ENCODE measurements at regions not wholly inside any gene's neighbourhood (a gene's known extent, or its start where the extent isn't known, plus 50 kb on each side); places are given as distances from the start of the nearest gene placed in this dataset.

DNA sequence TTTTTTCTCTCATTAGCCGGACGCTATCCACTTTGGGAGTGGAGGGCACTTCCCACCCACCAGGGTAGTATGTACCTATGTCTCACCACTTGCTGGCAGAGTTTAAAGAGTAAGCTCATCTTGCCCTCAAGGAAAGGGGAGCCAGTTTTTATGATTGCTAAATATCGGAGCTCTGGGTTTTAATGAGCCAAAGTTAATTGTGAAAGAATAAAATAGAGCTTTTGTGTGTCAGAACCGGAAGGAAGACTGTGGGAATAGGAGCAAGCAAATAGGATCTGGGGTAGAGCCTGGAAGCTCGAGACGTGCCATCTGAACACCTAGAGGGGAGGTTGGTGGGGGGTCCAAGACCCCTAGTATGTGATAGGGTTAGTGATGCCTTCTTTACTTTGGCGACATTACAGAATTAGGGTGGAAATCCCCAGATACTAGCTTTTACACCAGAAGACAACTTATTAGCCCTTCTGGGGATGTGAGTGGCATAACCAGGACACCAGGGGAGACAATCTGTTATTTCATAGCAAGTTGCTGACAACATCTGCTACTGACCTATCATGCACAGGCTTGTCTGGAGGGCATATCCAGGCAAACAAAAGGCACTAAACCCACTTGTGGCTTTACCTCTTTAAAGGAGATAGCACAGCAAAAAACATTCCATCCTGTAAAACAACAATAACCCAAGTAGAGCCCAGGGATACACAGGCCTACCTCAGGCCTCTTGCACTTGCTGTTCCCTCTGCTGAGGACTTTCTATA is 333.8 kb downstream of the ZNF621 start:
- no peak for DNase-seq (ENCODE audit: low spot score)

DNA sequence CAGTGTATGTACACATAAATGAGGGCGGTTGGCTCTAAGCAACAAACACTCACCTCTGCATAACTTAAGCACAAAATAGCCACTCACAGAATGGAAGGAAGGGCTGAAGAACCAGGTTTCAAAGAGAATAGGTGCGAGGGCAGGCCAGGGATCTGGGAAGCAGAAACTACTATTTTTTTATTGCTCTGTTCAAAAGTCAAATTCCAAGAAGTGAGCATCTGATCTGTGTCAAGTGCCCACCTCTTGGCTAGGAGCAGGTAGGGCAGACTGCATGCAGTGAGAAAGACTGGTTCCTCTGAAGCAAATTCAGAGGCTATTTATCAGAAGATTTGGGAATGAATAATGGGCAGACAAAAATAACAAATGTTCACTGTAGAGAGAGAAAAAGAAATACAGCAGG is 336.4 kb upstream of the CTNNB1 start:
- no peak for DNase-seq (ENCODE audit: low spot score)

DNA sequence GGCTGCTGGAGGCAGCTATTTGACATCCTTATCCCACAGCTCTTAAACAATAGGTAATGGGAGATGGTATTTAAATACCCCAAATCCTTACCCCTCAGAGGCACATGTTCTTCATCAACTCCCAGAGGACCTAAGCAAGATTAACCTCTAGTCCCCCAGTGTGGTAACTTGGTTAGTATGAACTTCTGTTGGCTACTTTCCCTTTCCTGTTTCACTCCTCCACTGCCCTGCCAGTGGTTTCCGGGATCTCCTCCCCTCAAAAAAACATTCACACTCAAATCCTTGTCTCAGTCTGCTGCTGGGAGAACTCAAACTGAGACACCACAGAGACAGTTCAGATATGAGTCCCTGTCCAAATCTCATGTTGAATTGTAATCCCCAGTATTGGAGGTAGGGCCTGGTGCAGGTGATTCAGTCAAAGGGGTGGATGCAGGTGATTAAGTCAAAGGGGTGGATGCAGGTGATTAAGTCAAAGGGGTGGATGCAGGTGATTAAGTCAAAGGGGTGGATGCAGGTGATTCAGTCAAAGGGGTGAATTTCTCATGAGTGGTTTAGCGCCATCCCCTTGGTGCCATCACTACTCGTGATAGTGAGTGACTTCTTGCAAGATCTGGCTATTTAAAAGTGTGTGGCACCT is 335.0 kb upstream of the CTNNB1 start:
- DNase-seq (ENCODE audit: low spot score) = no peak

DNA sequence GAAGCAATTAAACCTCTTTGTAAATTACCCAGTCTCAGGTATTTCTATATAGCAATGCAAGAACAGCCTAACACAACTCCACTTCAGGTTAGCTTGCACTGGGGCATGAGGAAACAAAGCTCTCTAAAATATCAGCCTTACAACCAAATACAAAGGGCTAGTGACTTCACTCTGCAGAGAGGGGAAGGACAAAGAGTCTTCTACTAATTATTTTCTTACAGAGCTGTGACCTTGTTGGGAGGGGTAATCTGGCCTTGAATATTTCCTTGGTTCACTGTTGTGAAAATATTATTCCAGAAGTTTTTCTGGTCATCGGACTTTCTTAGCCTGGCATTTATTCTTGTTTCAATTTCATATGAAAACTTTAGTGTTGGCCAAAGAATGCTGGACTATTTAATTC is 334.4 kb upstream of the CTNNB1 start:
- no peak for DNase-seq (ENCODE audit: low spot score)

- DNase-seq (ENCODE audit: low spot score) = no peak
Measured at GRCh38 chr3:40867797-40868196, 331.5 kb upstream of the CTNNB1 start.

DNA sequence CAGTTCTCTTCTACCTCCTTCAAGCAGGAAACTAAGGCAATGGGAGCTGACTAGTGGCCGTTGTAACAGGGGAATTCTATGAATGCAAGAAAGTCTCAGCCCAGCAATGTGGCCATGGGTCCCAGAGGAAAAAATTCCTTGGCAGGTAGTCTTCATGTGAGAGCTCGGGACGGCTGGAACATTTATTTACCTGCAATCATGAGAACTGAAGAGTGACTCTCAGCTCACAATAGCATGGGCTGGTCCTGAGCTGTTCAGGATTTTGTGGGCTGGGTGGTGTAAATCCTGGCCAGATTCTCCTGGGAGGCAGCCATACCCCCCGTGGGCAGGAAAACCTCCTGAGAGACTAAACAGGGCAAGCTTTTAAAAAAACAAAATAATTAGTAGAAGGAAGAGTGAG is 330.3 kb upstream of the CTNNB1 start:
- DNase-seq (ENCODE audit: low spot score) = no peak

DNA sequence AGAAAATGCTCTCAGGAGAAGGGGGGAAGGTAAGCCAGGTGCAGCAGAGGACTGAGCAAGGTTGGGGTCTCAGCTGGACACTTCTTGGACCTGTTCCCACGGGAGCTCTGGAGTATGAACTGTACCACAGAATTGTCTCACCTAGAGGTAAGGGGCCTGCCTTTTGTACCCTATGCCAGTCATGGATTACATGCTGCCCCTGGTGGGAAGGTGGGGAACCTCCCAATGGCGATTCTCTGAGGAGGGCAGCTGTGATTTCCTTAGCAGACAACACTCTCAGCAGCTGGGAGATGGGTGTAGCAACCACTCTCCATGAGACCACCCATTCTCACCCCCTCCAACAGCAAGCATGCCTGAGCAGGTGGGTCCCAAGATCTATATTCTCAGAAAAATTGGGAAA is 329.4 kb upstream of the CTNNB1 start:
- DNase-seq (ENCODE audit: low spot score) = no peak

DNA sequence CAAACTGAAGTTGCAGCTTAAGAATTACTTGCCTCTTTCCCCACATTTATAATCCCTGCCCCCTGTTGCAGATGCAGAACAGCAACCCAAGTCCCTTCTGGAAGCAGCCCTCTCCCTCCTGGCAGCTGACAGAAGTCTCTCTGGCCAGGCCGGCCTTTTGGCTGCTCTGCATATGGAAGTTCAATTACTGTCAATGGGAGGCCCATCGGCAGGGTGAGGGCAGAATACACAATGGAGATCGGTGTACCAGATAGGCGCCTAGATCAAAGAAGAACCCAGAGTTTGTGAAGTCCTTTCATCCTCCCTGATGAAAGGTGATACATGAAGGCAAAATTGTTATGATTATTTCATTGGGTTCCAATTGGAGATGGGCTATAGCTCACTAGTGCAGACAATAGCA is 327.9 kb upstream of the CTNNB1 start:
- no peak for DNase-seq (ENCODE audit: low spot score)

- DNase-seq (ENCODE audit: low spot score) = no peak
Measured at GRCh38 chr3:40872258-40872920, 326.9 kb upstream of the CTNNB1 start.

DNA sequence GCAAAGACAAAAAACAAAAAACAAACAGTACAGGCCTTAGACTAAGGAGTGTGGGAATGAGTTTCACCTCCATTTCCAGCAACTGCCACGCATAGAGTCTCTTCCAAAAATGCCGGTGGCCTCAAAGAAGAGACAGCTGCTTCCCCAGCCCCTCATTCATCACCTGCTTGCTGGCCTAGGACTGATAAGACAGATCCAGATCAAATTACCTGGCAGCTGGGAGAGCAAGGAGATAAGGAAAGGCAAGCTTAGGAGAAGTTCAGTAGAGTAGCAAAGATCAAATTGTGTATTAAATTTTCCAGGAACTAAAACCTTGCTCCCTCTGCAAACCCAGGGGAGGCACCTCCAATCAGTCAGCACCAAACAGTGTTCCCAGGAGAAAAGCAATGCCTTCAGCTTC is 325.8 kb upstream of the CTNNB1 start:
- DNase-seq (ENCODE audit: low spot score) = no peak

GRCh38 chr3:40873934-40874699 is 325.2 kb upstream of the CTNNB1 start:
- DNase-seq (ENCODE audit: low spot score) = no peak

DNA sequence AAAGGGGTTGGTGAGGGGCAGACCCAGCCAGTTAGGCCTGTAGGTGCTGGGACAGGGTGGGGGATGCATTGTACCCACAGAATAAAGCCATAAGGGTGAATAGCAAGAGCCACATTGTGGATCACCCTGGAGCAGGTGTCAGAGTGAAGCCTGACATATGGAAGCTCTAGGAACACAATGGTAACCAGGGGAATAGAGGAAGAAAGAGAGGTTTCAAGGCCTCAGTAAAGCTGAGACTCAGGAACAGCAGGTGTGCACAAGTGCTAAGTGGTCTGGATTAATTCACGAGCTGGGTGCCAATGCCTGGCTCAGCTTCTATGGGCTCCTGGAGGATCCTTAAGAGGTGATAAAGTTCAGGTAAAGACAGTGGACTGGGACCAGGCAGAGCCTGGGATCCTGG is 323.7 kb upstream of the CTNNB1 start:
- DNase-seq (ENCODE audit: low spot score) = no peak

DNA sequence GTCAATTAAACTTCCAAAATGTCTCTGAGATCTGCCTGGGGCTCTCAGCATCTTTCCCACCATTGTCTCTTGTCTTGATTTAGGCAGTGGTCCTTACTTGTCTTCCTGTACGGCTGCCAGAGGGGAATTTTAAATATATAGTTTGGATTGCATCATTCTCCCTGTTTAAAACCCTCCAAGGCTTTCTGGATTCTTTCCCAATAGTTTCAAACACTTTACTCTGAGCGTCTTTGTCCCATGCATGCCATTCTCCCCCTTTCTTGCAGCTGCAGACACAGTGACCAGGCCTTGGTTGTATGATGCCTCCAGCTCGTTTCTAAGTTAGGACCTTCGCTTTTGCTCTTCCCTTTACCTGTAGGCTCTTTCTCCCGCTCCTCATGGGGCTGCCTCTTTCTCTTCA is 323.3 kb upstream of the CTNNB1 start:
- DNase-seq (ENCODE audit: low spot score) = no peak

DNA sequence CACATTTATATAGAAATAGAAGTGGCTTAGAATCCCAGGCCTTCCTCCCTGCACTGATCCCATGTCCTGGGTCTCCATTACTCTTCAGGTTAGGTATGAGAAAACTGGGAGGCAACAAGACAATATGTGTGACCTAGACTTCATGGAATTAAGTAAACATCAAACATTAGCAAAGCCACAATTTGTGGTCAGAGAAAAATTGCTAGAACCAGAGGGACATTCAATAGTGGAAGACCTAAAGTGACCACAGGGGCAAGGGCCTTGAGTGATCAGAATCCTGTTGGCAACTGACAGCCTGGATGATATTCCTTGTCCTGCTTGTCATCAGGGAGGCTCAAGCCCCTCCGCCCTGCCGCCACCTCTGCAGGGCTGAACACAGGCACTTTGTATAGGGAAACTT is 322.8 kb upstream of the CTNNB1 start:
- no peak for DNase-seq (ENCODE audit: low spot score)

GRCh38 chr3:40877631-40878463 is 321.5 kb upstream of the CTNNB1 start:
- no peak for DNase-seq (ENCODE audit: low spot score)

DNA sequence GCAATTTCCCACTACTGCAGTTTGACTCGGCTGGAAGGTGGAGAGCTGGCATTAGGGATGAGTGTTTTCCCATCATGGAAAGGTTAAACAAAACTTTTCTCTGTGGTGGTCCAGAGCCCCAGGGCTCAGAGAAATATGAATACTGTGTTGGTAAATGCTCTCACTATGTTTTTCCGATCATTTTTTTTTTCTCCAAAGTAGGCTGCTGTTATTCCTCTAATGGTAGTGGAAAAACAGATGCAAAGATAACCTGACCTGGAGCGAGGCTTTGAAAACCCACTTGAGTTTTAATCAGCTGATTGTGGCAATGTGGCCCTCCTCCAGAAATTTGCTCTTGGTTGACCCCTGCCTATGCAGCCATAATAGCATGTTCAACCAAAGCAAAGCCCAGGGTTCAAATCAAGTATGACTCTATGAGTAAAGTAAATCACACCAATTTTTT is 320.8 kb upstream of the CTNNB1 start:
- DNase-seq (ENCODE audit: low spot score) = no peak

GRCh38 chr3:40885430-40885829 is 313.9 kb upstream of the CTNNB1 start:
- no peak for DNase-seq (ENCODE audit: low spot score)

GRCh38 chr3:40886660-40887425 is 312.5 kb upstream of the CTNNB1 start:
- DNase-seq (ENCODE audit: low spot score) = no peak

GRCh38 chr3:40891186-40891585 is 308.1 kb upstream of the CTNNB1 start:
- DNase-seq (ENCODE audit: low spot score) = no peak

GRCh38 chr3:40895109-40895508 is 304.2 kb upstream of the CTNNB1 start:
- DNase-seq (ENCODE audit: low spot score) = no peak

DNA sequence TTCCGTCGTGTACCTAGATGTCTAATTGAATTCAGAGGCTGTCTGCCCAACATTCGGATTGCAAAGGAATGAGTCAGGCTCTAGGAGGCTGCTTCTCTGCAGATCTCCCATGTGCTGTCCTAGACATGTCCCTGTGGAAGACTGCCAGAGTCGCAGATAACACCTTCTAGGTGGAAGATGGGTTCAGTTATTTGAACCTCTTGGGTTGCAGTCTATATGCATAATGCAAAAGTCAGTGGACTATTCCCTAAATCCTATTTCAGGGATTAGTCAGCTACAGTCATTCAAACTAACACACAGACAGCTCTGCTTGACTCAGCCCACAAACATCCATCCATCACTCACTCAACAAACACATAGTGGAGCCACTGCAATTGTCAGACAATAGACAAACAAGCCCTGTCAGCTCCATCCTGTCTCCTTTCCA is 300.0 kb upstream of the CTNNB1 start:
- no peak for DNase-seq (ENCODE audit: low spot score)
